HCT116 (cell line): ENCODE measurements at regions not wholly inside any gene's neighbourhood (a gene's known extent, or its start where the extent isn't known, plus 50 kb on each side); places are given as distances from the start of the nearest gene placed in this dataset.

Experiments
- ATAC-seq: fragments of 200-7000 bp; cut with Tn5 transposase; 2 replicates; pipeline ENCODE4 v1.9.1; 2020; ENCODE audit warnings: mild to moderate bottlenecking, moderate library complexity
- BruUV-seq: library from RNA; stranded (reverse); fragments of 400-500 nt; replicated peaks from 2 replicates; lab custom pipeline; 2021; lab: Mats Ljungman, UMichigan
- CTCF ChIA-PET: fragments of 300-600 bp; sonication (Branson Sonifier 250); formaldehyde crosslinking; loops from one replicate; lab custom pipeline; 2021; ENCODE audit warnings: antibody characterized with exemption; lab: Charles Lee
- POLR2A ChIA-PET: fragments of 300-600, 350-600 bp; sonication (Branson Sonifier 250); formaldehyde crosslinking; loops from one replicate; lab custom pipeline; 2021; ENCODE audit warnings: antibody characterized with exemption; lab: Charles Lee
- RAD21 ChIA-PET, 2 experiments: fragments of 300-600 bp; sonication (Branson Sonifier 250); formaldehyde crosslinking; loops; one replicate each; lab custom pipeline; 2023; ENCODE audit warnings: low total read pairs in 2 of 2; ENCODE audit not compliant: uncharacterized antibody in 2 of 2, unreplicated experiment in 2 of 2, low non-redundant PET in 1 of 2; lab: Charles Lee
- DNase-seq: peaks from one replicate; pipeline ENCODE4 v3.0.0-alpha.2; 2010; ENCODE audit warnings: low read depth, low spot score
- H2AFZ ChIP-seq: fragments of 200-600 bp; shearing (Covaris generic), sonication (generic); 2 replicates; pipeline ENCODE4 v1.6.1; 2017; ENCODE audit warnings: low read depth, mixed run types, mixed read lengths, antibody characterized with exemption, low read length; ENCODE audit not compliant: poor library complexity, severe bottlenecking
- H3K27ac ChIP-seq: 2 replicates; pipeline ENCODE4 v1.5.1; 2012; ENCODE audit warnings: low read depth, low read length
- H3K27me3 ChIP-seq: fragments of 200-600 bp; sonication (generic); 2 replicates; pipeline ENCODE4 v1.6.1; 2016; ENCODE audit warnings: mixed run types, low read length, mixed read lengths; ENCODE audit not compliant: insufficient read depth
- H3K36me3 ChIP-seq, 2 experiments: fragments of 200-500 bp in 1 of 2; fragments of 200-600 bp in 1 of 2; sonication (Bioruptor generic) in 1 of 2; sonication (generic) in 1 of 2; 2 replicates each; pipeline versions ENCODE4 v1.5.1 to v1.6.1; 2014 to 2016; ENCODE audit warnings: low read length in 2 of 2, inconsistent platforms in 1 of 2, mixed read lengths in 1 of 2, mixed run types in 1 of 2; ENCODE audit not compliant: insufficient read depth in 2 of 2, control insufficient read depth in 1 of 2
- H3K4me1 ChIP-seq, 2 experiments: fragments of 200-600 bp in 1 of 2; sonication (generic) in 1 of 2; 2 replicates each; pipeline versions ENCODE4 v1.5.1 to v1.6.1; 2012 to 2017; ENCODE audit warnings: low read length in 2 of 2, inconsistent platforms in 1 of 2, mild to moderate bottlenecking in 1 of 2, mixed read lengths in 1 of 2, mixed run types in 1 of 2, moderate library complexity in 1 of 2; ENCODE audit not compliant: insufficient read depth in 2 of 2, control insufficient read depth in 1 of 2
- H3K4me2 ChIP-seq: fragments of 200-600 bp; sonication (generic); 2 replicates; pipeline ENCODE4 v1.6.1; 2017; ENCODE audit warnings: mixed run types, low read length, mixed read lengths
- H3K4me3 ChIP-seq, 2 experiments: fragments of 200-600 bp in 1 of 2; sonication (generic) in 1 of 2; replicated peaks in 1 of 2; 2 replicates each; pipeline ENCODE4 v1.5.1; 2011 to 2016; ENCODE audit warnings: low read length in 2 of 2, control low read depth in 1 of 2, low read depth in 1 of 2, mild to moderate bottlenecking in 1 of 2, mixed read lengths in 1 of 2, mixed run types in 1 of 2
- H3K79me2 ChIP-seq: fragments of 200-600 bp; sonication (generic); 2 replicates; pipeline ENCODE4 v1.6.1; 2017; ENCODE audit warnings: mild to moderate bottlenecking, mixed run types, low read length, moderate library complexity, mixed read lengths; ENCODE audit not compliant: insufficient read depth
- H3K9ac ChIP-seq: fragments of 200-600 bp; sonication (generic); 2 replicates; pipeline ENCODE4 v1.6.1; 2016; ENCODE audit warnings: low read length, mixed read lengths
- H3K9me2 ChIP-seq: fragments of 200-600 bp; sonication (generic), shearing (Covaris generic); 2 replicates; pipeline ENCODE4 v1.6.1; 2017; ENCODE audit warnings: mixed run types, mild to moderate bottlenecking, moderate library complexity; ENCODE audit not compliant: insufficient read depth
- H3K9me3 ChIP-seq, 2 experiments: fragments of 200-500 bp in 1 of 2; fragments of 200-600 bp in 1 of 2; sonication (Bioruptor generic) in 1 of 2; sonication (generic) in 1 of 2; 2 replicates each; pipeline ENCODE4 v1.6.1; 2014 to 2017; ENCODE audit warnings: low read length in 2 of 2, mixed read lengths in 2 of 2, inconsistent platforms in 1 of 2, low read depth in 1 of 2, mild to moderate bottlenecking in 1 of 2, mixed run types in 1 of 2, moderate library complexity in 1 of 2; ENCODE audit not compliant: control insufficient read depth in 1 of 2, insufficient read depth in 1 of 2
- H4K20me1 ChIP-seq: fragments of 200-600 bp; sonication (generic), shearing (Covaris generic); 2 replicates; pipeline ENCODE4 v1.6.1; 2017; ENCODE audit warnings: mixed run types, mild to moderate bottlenecking, moderate library complexity; ENCODE audit not compliant: insufficient read depth
- CBX3 ChIP-seq: IDR thresholded peaks from 2 replicates; pipeline ENCODE4 v1.6.1; 2012; ENCODE audit warnings: low read depth
- CEBPB ChIP-seq: IDR thresholded peaks from 2 replicates; pipeline ENCODE4 v1.6.1; 2012; ENCODE audit warnings: low read depth
- ELF1 ChIP-seq: IDR thresholded peaks from 2 replicates; pipeline ENCODE4 v1.6.1; 2012; ENCODE audit warnings: low read depth, borderline replicate concordance
- EZH2 ChIP-seq: fragments of 200-600 bp; sonication (generic); IDR thresholded peaks from 2 replicates; pipeline ENCODE4 v1.6.1; 2017; ENCODE audit warnings: antibody characterized with exemption, mixed run types
- JUND ChIP-seq: IDR thresholded peaks from 2 replicates; pipeline ENCODE4 v1.6.1; 2012
- POLR2A ChIP-seq: IDR thresholded peaks from 2 replicates; pipeline ENCODE4 v1.7.0; 2011; ENCODE audit warnings: borderline replicate concordance; ENCODE audit not compliant: insufficient read depth, insufficient read length; ENCODE audit errors: extremely low read depth
- POLR2AphosphoS5 ChIP-seq: IDR thresholded peaks from 2 replicates; pipeline ENCODE4 v1.6.1; 2011; ENCODE audit warnings: mild to moderate bottlenecking, low read depth, low read length, moderate library complexity
- RAD21 ChIP-seq: IDR thresholded peaks from 2 replicates; pipeline ENCODE4 v1.6.1; 2012; ENCODE audit warnings: low read depth, mild to moderate bottlenecking
- SIN3A ChIP-seq: IDR thresholded peaks from 2 replicates; pipeline ENCODE4 v1.6.1; 2012; ENCODE audit warnings: low read depth
- SRF ChIP-seq: IDR thresholded peaks from 2 replicates; pipeline ENCODE4 v1.6.1; 2012; ENCODE audit warnings: low read depth
- ZNF274 ChIP-seq: fragments of 200-500 bp; sonication (Bioruptor generic); IDR thresholded peaks from 2 replicates; pipeline ENCODE4 v1.6.1; 2014; ENCODE audit warnings: mild to moderate bottlenecking, low read depth, low read length, inconsistent platforms
- intact Hi-C: fragments of 100-400 bp; cut with micrococcal nuclease; formaldehyde crosslinking; loops from 2 replicates; pipeline ENCODE4 v1.10.0; 2022
- TF ChIP-seq, protein P1 (sequence below): IDR thresholded peaks from 2 replicates; pipeline ENCODE4 v1.6.1; 2011; ENCODE audit warnings: mild to moderate bottlenecking, low read length, moderate library complexity; ENCODE audit not compliant: insufficient replicate concordance; ENCODE audit errors: extremely low read depth
- TF ChIP-seq, protein P2 (sequence below): IDR thresholded peaks from 2 replicates; pipeline ENCODE4 v1.6.1; 2012; ENCODE audit warnings: low read depth

DNA sequence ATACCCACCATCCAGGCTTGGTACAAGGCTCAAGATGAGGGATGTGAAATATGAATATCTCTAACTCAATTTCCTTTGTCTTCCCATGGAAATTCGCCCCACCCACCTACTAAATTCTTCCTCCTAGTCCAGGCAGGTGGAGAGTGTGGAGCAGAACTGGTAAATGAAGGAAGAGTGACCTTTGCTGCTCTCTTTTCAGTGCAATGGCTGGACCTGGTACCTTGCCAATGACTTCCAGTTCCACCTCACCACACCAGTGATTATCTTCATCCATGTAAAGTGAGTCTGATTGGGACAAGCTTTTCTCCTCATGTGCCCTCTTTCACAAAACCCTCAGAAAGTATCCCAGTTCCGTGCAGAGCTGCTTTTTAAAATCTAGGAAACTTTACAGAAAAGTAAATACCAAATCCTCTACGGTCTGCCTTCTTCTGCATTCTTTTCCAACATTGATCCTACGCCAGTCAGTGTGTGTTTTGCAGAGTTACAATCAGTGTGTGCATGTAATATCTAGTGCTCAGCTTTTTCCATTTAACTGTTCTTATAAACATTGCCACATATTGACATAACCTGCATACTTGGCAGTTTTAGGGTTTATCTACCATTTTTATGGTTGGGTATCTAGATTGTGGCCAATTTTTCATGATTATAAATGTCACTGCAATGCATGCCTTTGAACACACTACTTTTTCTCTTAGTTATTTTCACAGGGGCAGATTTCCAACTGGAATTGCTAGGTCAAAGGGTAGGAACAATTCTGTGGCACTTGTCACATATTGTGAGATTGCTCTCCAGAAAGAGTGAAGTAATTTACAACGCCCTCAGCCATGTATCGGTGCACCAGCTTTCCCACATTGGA lies 86.5 kb upstream of the SEC11C start:
- H3K9ac ChIP-seq: no peak overlapping the region
- RAD21 ChIA-PET: no interaction called here
- intact Hi-C loops: no loop called here
- TF ChIP-seq ELF1 (no peak), SIN3A (no peak), POLR2A (no peak), JUND (no peak), RAD21 (no peak)
- TF ChIP-seq, all 23 proteins: peak for 0
- Histone ChIP-seq H3K4me3 (no peak overlapping the region), H4K20me1 (no peaks in the 10 kb centered on the region), H2AFZ (no peak overlapping the region), H3K79me2 (no peaks in the 10 kb centered on the region), H3K27ac (no peak overlapping the region), H3K4me1 (no peaks in the 10 kb centered on the region), H3K4me2 (no peak overlapping the region), H3K9me3 (no peaks in the 10 kb centered on the region), H3K36me3 (no peaks in the 10 kb centered on the region), H3K9me2 (no peaks in the 10 kb centered on the region), H3K27me3 (peaks cover 34% of the 10 kb centered on the region)
- DNase-seq (no peak), ATAC-seq (no peak)
- ChIA-PET CTCF (no interaction called here), POLR2A (no interaction called here)
- no TSS peak for BruUV-seq

- H3K4me2 ChIP-seq: no peak overlapping the region
- no peaks in the 10 kb centered on the region for H3K36me3 ChIP-seq
- no peak for DNase-seq
- CTCF ChIA-PET: interaction anchor here (1.0 to 1.2 kb wide), 5 partner anchors 9 to 284 kb away, joined by 3 to 7 read pairs (median 4); no protein-coding TSS in a partner anchor
- no TSS peak for BruUV-seq
- RAD21 ChIA-PET: no interaction called here
- POLR2A ChIA-PET: no interaction called here
- H2AFZ ChIP-seq: no peak overlapping the region
- no peaks in the 10 kb centered on the region for H3K79me2 ChIP-seq
- no peak overlapping the region for H3K9ac ChIP-seq
- no peaks in the 10 kb centered on the region for H4K20me1 ChIP-seq
- no peak overlapping the region for H3K27ac ChIP-seq
- no peak for ATAC-seq
- H3K4me3 ChIP-seq: no peak overlapping the region
- no peaks in the 10 kb centered on the region for H3K4me1 ChIP-seq
- intact Hi-C loops: no loop called here
- no peaks in the 10 kb centered on the region for H3K9me2 ChIP-seq
- peaks cover 29% of the 10 kb centered on the region for H3K27me3 ChIP-seq
- no peaks in the 10 kb centered on the region for H3K9me3 ChIP-seq
- TF ChIP-seq SRF: no peak
- TF ChIP-seq ZNF274: no peak
- TF ChIP-seq POLR2AphosphoS5: no peak
- no peak for TF ChIP-seq EZH2
- no peak for TF ChIP-seq CEBPB
- TF ChIP-seq CBX3: no peak
- TF ChIP-seq, protein P1, sequence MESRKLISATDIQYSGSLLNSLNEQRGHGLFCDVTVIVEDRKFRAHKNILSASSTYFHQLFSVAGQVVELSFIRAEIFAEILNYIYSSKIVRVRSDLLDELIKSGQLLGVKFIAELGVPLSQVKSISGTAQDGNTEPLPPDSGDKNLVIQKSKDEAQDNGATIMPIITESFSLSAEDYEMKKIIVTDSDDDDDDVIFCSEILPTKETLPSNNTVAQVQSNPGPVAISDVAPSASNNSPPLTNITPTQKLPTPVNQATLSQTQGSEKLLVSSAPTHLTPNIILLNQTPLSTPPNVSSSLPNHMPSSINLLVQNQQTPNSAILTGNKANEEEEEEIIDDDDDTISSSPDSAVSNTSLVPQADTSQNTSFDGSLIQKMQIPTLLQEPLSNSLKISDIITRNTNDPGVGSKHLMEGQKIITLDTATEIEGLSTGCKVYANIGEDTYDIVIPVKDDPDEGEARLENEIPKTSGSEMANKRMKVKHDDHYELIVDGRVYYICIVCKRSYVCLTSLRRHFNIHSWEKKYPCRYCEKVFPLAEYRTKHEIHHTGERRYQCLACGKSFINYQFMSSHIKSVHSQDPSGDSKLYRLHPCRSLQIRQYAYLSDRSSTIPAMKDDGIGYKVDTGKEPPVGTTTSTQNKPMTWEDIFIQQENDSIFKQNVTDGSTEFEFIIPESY: no peak
- TF ChIP-seq, protein P2, sequence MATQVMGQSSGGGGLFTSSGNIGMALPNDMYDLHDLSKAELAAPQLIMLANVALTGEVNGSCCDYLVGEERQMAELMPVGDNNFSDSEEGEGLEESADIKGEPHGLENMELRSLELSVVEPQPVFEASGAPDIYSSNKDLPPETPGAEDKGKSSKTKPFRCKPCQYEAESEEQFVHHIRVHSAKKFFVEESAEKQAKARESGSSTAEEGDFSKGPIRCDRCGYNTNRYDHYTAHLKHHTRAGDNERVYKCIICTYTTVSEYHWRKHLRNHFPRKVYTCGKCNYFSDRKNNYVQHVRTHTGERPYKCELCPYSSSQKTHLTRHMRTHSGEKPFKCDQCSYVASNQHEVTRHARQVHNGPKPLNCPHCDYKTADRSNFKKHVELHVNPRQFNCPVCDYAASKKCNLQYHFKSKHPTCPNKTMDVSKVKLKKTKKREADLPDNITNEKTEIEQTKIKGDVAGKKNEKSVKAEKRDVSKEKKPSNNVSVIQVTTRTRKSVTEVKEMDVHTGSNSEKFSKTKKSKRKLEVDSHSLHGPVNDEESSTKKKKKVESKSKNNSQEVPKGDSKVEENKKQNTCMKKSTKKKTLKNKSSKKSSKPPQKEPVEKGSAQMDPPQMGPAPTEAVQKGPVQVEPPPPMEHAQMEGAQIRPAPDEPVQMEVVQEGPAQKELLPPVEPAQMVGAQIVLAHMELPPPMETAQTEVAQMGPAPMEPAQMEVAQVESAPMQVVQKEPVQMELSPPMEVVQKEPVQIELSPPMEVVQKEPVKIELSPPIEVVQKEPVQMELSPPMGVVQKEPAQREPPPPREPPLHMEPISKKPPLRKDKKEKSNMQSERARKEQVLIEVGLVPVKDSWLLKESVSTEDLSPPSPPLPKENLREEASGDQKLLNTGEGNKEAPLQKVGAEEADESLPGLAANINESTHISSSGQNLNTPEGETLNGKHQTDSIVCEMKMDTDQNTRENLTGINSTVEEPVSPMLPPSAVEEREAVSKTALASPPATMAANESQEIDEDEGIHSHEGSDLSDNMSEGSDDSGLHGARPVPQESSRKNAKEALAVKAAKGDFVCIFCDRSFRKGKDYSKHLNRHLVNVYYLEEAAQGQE: no peak
- TF ChIP-seq JUND: no peak
- no peak for TF ChIP-seq RAD21
- TF ChIP-seq POLR2A: no peak
Measured at GRCh38 chr18:59054496-59055287, 85.0 kb upstream of the SEC11C start.
